Ishikawa (cell line): ENCODE measurements at regions not wholly inside any gene's neighbourhood (a gene's known extent, or its start where the extent isn't known, plus 50 kb on each side); places are given as distances from the start of the nearest gene placed in this dataset.

Experiments
- CEBPB ChIP-seq: IDR thresholded peaks from 2 replicates; pipeline ENCODE4 v1.6.1; 2012
- CREB1 ChIP-seq: IDR thresholded peaks from 2 replicates; pipeline ENCODE4 v1.6.1; 2012; ENCODE audit warnings: low read depth
- EGR1 ChIP-seq: IDR thresholded peaks from 2 replicates; pipeline ENCODE4 v1.6.1; 2012
- EP300 ChIP-seq: IDR thresholded peaks from 2 replicates; pipeline ENCODE4 v1.6.1; 2012; ENCODE audit warnings: borderline replicate concordance
- FOXM1 ChIP-seq: IDR thresholded peaks from 2 replicates; pipeline ENCODE4 v1.6.1; 2012; ENCODE audit warnings: low read depth, borderline replicate concordance
- MAX ChIP-seq: IDR thresholded peaks from 2 replicates; pipeline ENCODE4 v1.6.1; 2012
- NFIC ChIP-seq: IDR thresholded peaks from 2 replicates; pipeline ENCODE4 v1.6.1; 2012
- RAD21 ChIP-seq: IDR thresholded peaks from 2 replicates; pipeline ENCODE4 v1.6.1; 2012; ENCODE audit warnings: low read depth
- REST ChIP-seq: IDR thresholded peaks from 2 replicates; pipeline ENCODE4 v1.6.1; 2012; ENCODE audit warnings: low read depth, mild to moderate bottlenecking
- TAF1 ChIP-seq: IDR thresholded peaks from 2 replicates; pipeline ENCODE4 v1.6.1; 2012; ENCODE audit warnings: low read depth, mild to moderate bottlenecking
- TCF12 ChIP-seq: IDR thresholded peaks from 2 replicates; pipeline ENCODE4 v1.6.1; 2012; ENCODE audit warnings: low read depth
- TEAD4 ChIP-seq: IDR thresholded peaks from 2 replicates; pipeline ENCODE4 v1.6.1; 2012
- USF1 ChIP-seq: IDR thresholded peaks from 2 replicates; pipeline ENCODE4 v1.6.1; 2012
- YY1 ChIP-seq: IDR thresholded peaks from 2 replicates; pipeline ENCODE4 v1.6.1; 2012; ENCODE audit warnings: low read depth
- ZBTB7A ChIP-seq: IDR thresholded peaks from 2 replicates; pipeline ENCODE4 v1.6.1; 2012; ENCODE audit warnings: low read depth

- TF ChIP-seq TCF12 (no peak), MAX (no peak), RAD21 (no peak), REST (no peak), YY1 (no peak), USF1 (no peak), FOXM1 (no peak), EP300 (no peak), CEBPB (no peak), CREB1 (no peak), EGR1 (no peak), ZBTB7A (no peak), TEAD4 (no peak), TAF1 (no peak), NFIC (no peak)
Observed at GRCh38 chr2:239735131-239735828, 289.9 kb downstream of the NDUFA10 start.

- TF ChIP-seq ZBTB7A (no peak), EGR1 (no peak), REST (no peak), NFIC (no peak), TEAD4 (no peak), EP300 (no peak), USF1 (no peak), TCF12 (no peak), RAD21 (no peak), CEBPB (no peak), TAF1 (no peak), YY1 (no peak), CREB1 (no peak), MAX (no peak), FOXM1 (no peak)
Observed at GRCh38 chr2:239734436-239735005, 290.6 kb downstream of the NDUFA10 start.

- TF ChIP-seq RAD21 (no peak), TAF1 (no peak), MAX (no peak), TCF12 (no peak), CEBPB (no peak), EGR1 (no peak), NFIC (no peak), USF1 (no peak), ZBTB7A (no peak), TEAD4 (no peak), CREB1 (no peak), FOXM1 (no peak), EP300 (no peak), REST (no peak), YY1 (no peak)
Observed at GRCh38 chr2:239732666-239733010, 292.5 kb downstream of the NDUFA10 start.
